Tibial nerve (tissue), 4 donors: ENCODE measurements at regions not wholly inside any gene's neighbourhood (a gene's known extent, or its start where the extent isn't known, plus 50 kb on each side); places are given as distances from the start of the nearest gene placed in this dataset.

ENCODE experiments used
- CTCF ChIP-seq, 5 experiments: fragments of 200-600 bp in 3 of 5; fragments of 450-650 bp in 2 of 5; sonication (generic) in 3 of 5; IDR thresholded peaks; one replicate each; pipeline ENCODE4 v1.5.1; 2016 to 2019; ENCODE audit warnings: antibody characterized with exemption in 5 of 5, mild to moderate bottlenecking in 3 of 5, moderate library complexity in 2 of 5
- EP300 ChIP-seq, 2 donors: sonication (generic); formaldehyde crosslinking; IDR thresholded peaks; one replicate each; pipeline ENCODE4 v1.6.1; 2017; ENCODE audit warnings: antibody characterized with exemption in 2 of 2, mild to moderate bottlenecking in 1 of 2
- POLR2A ChIP-seq, 2 donors: fragments of 450-650 bp; IDR thresholded peaks; one replicate each; pipeline ENCODE4 v1.6.1; 2017; ENCODE audit warnings: antibody characterized with exemption in 2 of 2, mild to moderate bottlenecking in 2 of 2, moderate library complexity in 2 of 2

GRCh38 chr18:34594266-34594665 lies 115.8 kb upstream of the DTNA start:
- no peak for TF ChIP-seq CTCF (IDR thresholded peaks at IDR 0.05)
- TF ChIP-seq POLR2A (IDR thresholded peaks at IDR 0.05), result no peak
- no peak for TF ChIP-seq EP300 (IDR thresholded peaks at IDR 0.05)
